Colonic mucosa (tissue), 4 donors: ENCODE measurements at regions not wholly inside any gene's neighbourhood (a gene's known extent, or its start where the extent isn't known, plus 50 kb on each side); places are given as distances from the start of the nearest gene placed in this dataset.
A peak's percentile ranks its signal among the peaks of the same experiment; 100 is the strongest.

Source experiments
- DNase-seq: peaks from one replicate; pipeline ENCODE4 v3.0.0-alpha.2; 2020
- H3K27ac ChIP-seq: fragments of 200-600 bp; one replicate; pipeline ENCODE4 v1.8.0; 2021
- H3K27me3 ChIP-seq: fragments of 200-600 bp; one replicate; pipeline ENCODE4 v1.8.0; 2021
- H3K36me3 ChIP-seq: fragments of 200-600 bp; one replicate; pipeline ENCODE4 v1.8.0; 2021
- H3K4me1 ChIP-seq: fragments of 200-600 bp; one replicate; pipeline ENCODE4 v1.8.0; 2021; ENCODE audit warnings: mild to moderate bottlenecking
- H3K4me3 ChIP-seq: fragments of 200-600 bp; one replicate; pipeline ENCODE4 v1.8.0; 2021
- H3K9ac ChIP-seq, 2 donors: one replicate each; pipeline ENCODE4 v1.7.0; 2013; ENCODE audit warnings: control low read depth in 2 of 2, low read depth in 2 of 2, low read length in 2 of 2
- H3K9me3 ChIP-seq: fragments of 200-600 bp; one replicate; pipeline ENCODE4 v1.8.0; 2021
- CTCF ChIP-seq: fragments of 200-600 bp; IDR thresholded peaks from one replicate; pipeline ENCODE4 v1.8.0; 2022; ENCODE audit warnings: antibody characterized with exemption, mild to moderate bottlenecking
- intact Hi-C: fragments of 100-400 bp; cut with DNase I; formaldehyde crosslinking; loops from one replicate; pipeline ENCODE4 v1.14.1; 2022
- donor health status: healthy.
- donor health status: DM: no; HTN: no; CAD: no.
- donor health status: DM: no; HTN: no; CAD: no.

DNA sequence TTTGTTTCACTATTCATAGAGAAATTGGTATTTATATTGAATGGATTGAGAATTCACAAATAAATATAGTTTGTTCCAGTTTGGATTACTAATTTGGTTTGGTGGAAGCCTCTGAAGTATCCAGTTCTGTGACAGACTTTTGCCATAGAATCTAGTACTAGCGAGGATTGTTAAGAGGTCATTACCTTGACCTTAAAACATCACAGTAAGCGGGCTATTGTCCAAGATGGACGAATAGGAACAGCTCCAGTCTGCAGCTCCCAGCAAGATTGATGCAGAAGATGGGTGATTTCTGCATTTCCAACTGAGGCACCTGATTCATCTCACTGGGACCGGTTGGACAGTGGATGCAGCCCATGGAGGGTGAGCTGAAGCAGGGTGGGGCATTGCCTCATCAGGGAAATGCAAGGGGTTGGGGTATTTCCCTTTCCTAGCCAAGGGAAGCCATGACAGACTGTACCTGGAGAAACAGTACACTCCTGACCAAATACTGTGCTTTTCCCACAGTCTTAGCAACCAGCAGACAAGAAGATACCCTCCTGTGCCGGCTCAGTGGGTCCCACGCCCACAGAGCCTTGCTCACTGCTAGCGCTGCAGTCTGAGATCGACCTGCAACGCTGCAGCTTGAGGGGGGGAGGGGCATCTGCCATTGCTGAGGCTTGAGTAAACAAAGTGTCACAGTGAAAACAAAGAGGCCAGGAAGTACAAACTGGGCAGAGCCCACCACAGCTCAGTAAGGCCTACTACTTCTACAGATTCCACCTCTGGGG lies 66.4 kb upstream of the NEDD9 start:
- DNase-seq = no peak
- no peaks in the 10 kb centered on the region for H3K9me3 ChIP-seq
- H3K9ac ChIP-seq = no peak overlapping the region
- no peak for TF ChIP-seq CTCF
- no peaks in the 10 kb centered on the region for H3K4me1 ChIP-seq
- intact Hi-C loops = no loop called here
- no peaks in the 10 kb centered on the region for H3K27me3 ChIP-seq
- no peak overlapping the region for H3K4me3 ChIP-seq
- no peaks in the 10 kb centered on the region for H3K36me3 ChIP-seq
- no peak overlapping the region for H3K27ac ChIP-seq

DNA sequence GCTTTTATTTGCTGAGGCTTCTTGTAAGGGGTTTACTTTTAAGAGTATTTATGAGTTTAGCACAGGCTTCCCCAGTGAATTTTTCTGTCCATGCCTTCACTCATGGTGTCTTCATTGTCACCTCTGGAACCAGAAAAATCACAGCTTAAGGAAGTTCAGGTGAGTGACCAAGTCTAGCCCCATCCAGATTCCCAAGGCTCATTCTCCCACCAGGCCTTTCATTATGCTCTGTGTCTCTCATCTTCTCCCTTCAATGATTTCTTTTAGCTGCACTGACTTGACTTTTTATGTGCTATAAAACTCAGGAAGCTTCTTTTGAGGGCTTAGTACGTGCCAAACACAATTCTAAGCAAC lies 64.9 kb upstream of the NEDD9 start:
- no peak for TF ChIP-seq CTCF
- Histone ChIP-seq H3K27ac (peak overlapping the region; percentile 71), H3K9ac (no peak overlapping the region), H3K27me3 (no peaks in the 10 kb centered on the region), H3K36me3 (no peaks in the 10 kb centered on the region), H3K4me1 (no peaks in the 10 kb centered on the region), H3K4me3 (no peak overlapping the region), H3K9me3 (no peaks in the 10 kb centered on the region)
- DNase-seq = no peak
- intact Hi-C loops = no loop called here

DNA sequence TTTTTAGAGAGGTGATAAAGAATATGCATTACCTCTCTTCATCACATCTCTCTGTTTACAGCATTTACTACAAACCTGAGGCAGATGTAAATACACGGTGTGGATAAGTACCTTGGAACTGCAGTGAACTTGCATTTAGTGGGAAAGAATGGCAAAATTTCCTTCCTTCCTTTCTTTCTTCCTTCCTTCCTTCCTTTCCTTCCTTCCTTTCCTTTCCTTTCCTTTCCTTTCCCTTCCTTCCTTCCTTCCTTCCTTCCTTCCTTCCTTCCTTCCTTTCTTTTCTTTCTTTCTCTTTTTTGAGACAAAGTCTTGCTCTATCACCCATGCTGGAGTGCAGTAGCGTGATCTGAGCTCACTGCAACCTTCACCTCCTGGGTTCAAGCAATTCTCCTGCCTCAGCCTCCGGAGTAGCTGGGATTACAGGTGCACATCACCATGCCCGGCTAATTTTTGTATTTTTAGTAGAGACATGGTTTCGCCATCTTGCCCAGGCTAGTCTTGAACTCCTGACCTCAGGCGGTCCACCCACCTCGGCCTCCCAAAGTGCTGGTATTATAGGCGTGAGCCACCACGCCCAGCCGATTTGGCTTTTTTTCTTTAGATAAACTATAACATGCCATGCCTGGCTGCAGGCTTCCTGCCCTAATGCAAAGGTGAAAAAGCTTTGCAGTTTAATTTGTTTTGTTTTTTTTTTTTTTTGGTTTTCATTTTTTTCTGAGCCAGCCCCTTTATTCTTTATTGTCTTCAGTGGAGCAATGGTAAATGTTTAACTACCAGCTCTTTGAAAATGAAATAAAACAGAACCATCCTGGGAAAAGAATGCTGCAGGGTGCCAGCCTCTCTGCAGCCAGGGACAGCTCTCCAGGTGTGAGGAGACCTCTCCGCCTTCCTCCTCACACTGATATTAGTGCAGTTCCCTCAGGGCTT lies 64.2 kb upstream of the NEDD9 start:
- Histone ChIP-seq H3K27me3 (no peaks in the 10 kb centered on the region), H3K9ac (no peak overlapping the region), H3K36me3 (no peaks in the 10 kb centered on the region), H3K27ac (peak overlapping the region; percentile 71), H3K4me3 (no peak overlapping the region), H3K4me1 (no peaks in the 10 kb centered on the region), H3K9me3 (no peaks in the 10 kb centered on the region)
- TF ChIP-seq CTCF = no peak
- peak; percentile 72 for DNase-seq
- intact Hi-C loops = no loop called here

- Histone ChIP-seq H3K9ac (no peak overlapping the region), H3K36me3 (no peaks in the 10 kb centered on the region), H3K4me1 (no peaks in the 10 kb centered on the region), H3K27ac (no peak overlapping the region), H3K27me3 (no peaks in the 10 kb centered on the region), H3K9me3 (no peaks in the 10 kb centered on the region), H3K4me3 (no peak overlapping the region)
- no peak for TF ChIP-seq CTCF
- intact Hi-C loops = no loop called here
- DNase-seq = no peak
These were observed 63.5 kb upstream of the NEDD9 start for GRCh38 chr6:11295969-11296368.

GRCh38 chr6:11294228-11294627 lies 61.8 kb upstream of the NEDD9 start:
- Histone ChIP-seq H3K27ac (no peak overlapping the region), H3K9ac (no peak overlapping the region), H3K4me1 (no peaks in the 10 kb centered on the region), H3K27me3 (no peaks in the 10 kb centered on the region), H3K4me3 (no peak overlapping the region), H3K9me3 (no peaks in the 10 kb centered on the region), H3K36me3 (no peaks in the 10 kb centered on the region)
- no peak for DNase-seq
- intact Hi-C loops = no loop called here
- no peak for TF ChIP-seq CTCF
